ENCODE measurements at regions not wholly inside any gene's neighbourhood (a gene's known extent, or its start where the extent isn't known, plus 50 kb on each side); places are given as distances from the start of the nearest gene placed in this dataset.

DNA sequence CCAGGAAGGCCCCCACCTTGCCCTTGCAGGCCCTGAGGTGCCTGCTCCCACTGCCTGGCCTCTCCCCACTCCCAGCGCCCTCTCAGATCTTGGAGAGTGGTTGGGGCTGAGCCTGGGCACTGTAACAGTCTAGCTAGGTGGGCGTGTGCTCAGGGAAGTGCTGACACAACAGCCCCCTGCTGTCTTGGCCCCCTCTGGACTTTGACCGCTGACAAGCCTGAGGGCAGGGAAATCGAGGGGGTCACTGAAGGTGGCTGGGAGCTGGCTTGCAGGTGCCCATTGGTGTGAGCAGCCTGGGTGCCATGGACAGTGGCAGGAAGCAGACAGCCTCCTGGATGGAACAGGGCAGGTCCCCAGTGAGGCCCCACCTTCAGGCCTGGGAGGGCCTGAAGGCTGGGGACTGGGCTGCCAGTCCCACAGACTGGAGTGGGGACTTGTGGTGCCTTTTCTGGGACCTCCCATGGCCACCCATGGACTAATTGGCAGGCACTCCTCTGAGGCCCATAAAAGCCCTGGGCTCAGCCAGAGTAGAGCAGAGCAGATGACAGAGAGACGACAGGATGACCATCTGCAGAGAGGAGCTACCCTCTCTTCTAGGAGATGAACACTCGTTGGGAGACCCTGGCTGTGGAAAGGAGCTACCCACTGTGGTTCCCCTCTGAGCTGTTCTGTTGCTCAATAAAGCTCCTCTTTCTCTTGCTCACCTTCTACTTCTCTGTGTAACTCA, 158.6 kb upstream of the SLC38A2 start:
- Histone ChIP-seq H3K27me3 (ENCODE audit: control insufficient read depth, insufficient read depth, low read length) (no peaks in the 10 kb centered on the region), H3K36me3 (ENCODE audit: control insufficient read depth in 2 of 3, insufficient read depth in 3 of 3, low read length in 3 of 3) (no peaks in the 10 kb centered on the region), H3K9ac (ENCODE audit: low read length in 3 of 3) (no peak overlapping the region), H3K4me3 (ENCODE audit: low read length in 3 of 3) (no peak overlapping the region), H3K9me3 (ENCODE audit: control insufficient read depth in 2 of 3, insufficient read depth in 1 of 3, low read length in 3 of 3) (no peaks in the 10 kb centered on the region), H3K27ac (ENCODE audit: low read depth in 2 of 2, low read length in 2 of 2) (no peak overlapping the region), H3K4me1 (ENCODE audit: control insufficient read depth in 2 of 3, insufficient read depth in 2 of 3, low read depth in 1 of 3, low read length in 3 of 3) (no peaks in the 10 kb centered on the region)
- DNase-seq (no peak), FAIRE-seq (no peak)
- intact Hi-C loops (cut with DNase I): no loop called here
- TF ChIP-seq, protein P1, sequence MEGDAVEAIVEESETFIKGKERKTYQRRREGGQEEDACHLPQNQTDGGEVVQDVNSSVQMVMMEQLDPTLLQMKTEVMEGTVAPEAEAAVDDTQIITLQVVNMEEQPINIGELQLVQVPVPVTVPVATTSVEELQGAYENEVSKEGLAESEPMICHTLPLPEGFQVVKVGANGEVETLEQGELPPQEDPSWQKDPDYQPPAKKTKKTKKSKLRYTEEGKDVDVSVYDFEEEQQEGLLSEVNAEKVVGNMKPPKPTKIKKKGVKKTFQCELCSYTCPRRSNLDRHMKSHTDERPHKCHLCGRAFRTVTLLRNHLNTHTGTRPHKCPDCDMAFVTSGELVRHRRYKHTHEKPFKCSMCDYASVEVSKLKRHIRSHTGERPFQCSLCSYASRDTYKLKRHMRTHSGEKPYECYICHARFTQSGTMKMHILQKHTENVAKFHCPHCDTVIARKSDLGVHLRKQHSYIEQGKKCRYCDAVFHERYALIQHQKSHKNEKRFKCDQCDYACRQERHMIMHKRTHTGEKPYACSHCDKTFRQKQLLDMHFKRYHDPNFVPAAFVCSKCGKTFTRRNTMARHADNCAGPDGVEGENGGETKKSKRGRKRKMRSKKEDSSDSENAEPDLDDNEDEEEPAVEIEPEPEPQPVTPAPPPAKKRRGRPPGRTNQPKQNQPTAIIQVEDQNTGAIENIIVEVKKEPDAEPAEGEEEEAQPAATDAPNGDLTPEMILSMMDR (IDR thresholded peaks at IDR 0.05; ENCODE audit: borderline replicate concordance, extremely low read depth, insufficient read depth): no peak

DNA sequence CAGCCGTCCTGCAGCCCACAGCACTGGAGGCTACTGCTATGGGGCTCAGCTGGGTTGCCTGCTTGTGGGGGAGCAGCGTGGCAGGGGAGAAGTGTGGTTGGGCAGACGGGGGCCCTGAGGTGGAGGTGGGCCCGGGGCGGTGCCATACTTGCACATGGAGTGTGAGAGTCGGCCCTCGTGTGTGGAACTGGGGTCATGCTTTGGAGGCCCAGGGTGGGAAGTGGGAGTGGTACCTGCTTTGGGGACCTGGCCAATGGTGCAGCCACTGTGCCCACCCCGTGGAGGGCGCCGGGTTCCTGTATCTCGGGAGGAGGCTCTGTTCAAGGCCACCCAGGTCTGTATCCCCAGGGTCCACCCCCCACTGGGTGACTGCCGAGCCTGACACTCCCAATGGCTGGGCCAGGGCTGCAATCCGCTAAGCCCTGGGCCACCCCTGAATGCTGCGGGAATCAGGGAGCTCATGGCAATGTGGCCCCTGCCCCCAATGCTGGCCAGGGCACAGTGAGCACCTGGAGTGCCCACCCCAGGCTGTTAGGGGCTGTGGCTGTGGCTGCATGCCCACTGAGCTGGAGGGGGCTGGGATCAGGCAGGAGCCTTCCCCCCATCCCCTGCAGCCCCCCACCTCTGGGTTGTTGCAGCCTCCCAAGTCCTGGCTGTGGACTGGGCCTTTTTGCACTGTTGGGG, 157.9 kb upstream of the SLC38A2 start:
- H3K9me3 ChIP-seq (ENCODE audit: control insufficient read depth in 2 of 3, insufficient read depth in 1 of 3, low read length in 3 of 3): no peaks in the 10 kb centered on the region
- peak in 1 of 5 donors; percentile 66 for DNase-seq
- intact Hi-C loops (cut with DNase I): no loop called here
- H3K4me1 ChIP-seq (ENCODE audit: control insufficient read depth in 2 of 3, insufficient read depth in 2 of 3, low read depth in 1 of 3, low read length in 3 of 3): no peaks in the 10 kb centered on the region
- no peak for FAIRE-seq
- TF ChIP-seq, protein P1 (IDR thresholded peaks at IDR 0.05; ENCODE audit: borderline replicate concordance, extremely low read depth, insufficient read depth): no peak
- no peaks in the 10 kb centered on the region for H3K36me3 ChIP-seq (ENCODE audit: control insufficient read depth in 2 of 3, insufficient read depth in 3 of 3, low read length in 3 of 3)
- H3K27ac ChIP-seq (ENCODE audit: low read depth in 2 of 2, low read length in 2 of 2): no peak overlapping the region
- no peak overlapping the region for H3K9ac ChIP-seq (ENCODE audit: low read length in 3 of 3)
- no peak overlapping the region for H3K4me3 ChIP-seq (ENCODE audit: low read length in 3 of 3)
- no peaks in the 10 kb centered on the region for H3K27me3 ChIP-seq (ENCODE audit: control insufficient read depth, insufficient read depth, low read length)

DNA sequence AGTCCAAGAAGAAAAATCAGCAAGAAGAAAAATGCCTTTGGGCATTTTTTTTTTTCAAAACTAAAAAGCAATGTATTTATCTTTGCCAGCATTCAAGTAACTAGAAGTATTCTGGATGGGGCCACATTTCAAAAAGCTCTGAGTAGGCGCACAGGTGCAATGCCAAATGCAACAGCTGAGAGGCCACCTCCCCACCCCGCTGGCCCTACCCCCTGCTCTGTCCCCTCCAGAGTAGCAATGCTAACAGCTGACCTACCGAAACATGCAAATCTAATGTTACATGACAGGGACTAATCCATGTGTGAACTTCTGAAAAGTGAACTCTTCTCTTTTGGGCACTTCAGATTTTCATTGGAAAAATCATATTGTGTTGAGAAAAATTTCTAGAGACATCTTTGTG, 153.7 kb upstream of the SLC38A2 start:
- TF ChIP-seq, protein P1 (IDR thresholded peaks at IDR 0.05; ENCODE audit: borderline replicate concordance, extremely low read depth, insufficient read depth): no peak
- Histone ChIP-seq H3K9ac (ENCODE audit: low read length in 3 of 3) (no peak overlapping the region), H3K9me3 (ENCODE audit: control insufficient read depth in 2 of 3, insufficient read depth in 1 of 3, low read length in 3 of 3) (no peaks in the 10 kb centered on the region), H3K27ac (ENCODE audit: low read depth in 2 of 2, low read length in 2 of 2) (no peak overlapping the region), H3K27me3 (ENCODE audit: control insufficient read depth, insufficient read depth, low read length) (no peaks in the 10 kb centered on the region), H3K4me1 (ENCODE audit: control insufficient read depth in 2 of 3, insufficient read depth in 2 of 3, low read depth in 1 of 3, low read length in 3 of 3) (peaks cover 0 to 4% (median 0%) of the 10 kb centered on the region in 3 donors), H3K4me3 (ENCODE audit: low read length in 3 of 3) (no peak overlapping the region), H3K36me3 (ENCODE audit: control insufficient read depth in 2 of 3, insufficient read depth in 3 of 3, low read length in 3 of 3) (peaks cover 0 to 3% (median 0%) of the 10 kb centered on the region in 3 donors)
- intact Hi-C loops (cut with DNase I): no loop called here
- DNase-seq: no peak
- no peak for FAIRE-seq

All from kidney (tissue), 13 donors.